OCI-LY3 (cell line): ENCODE measurements at regions not wholly inside any gene's neighbourhood (a gene's known extent, or its start where the extent isn't known, plus 50 kb on each side); places are given as distances from the start of the nearest gene placed in this dataset.

Experiments
- H2AFZ ChIP-seq: fragments of 200-600, 300-600 bp; shearing (Covaris generic); 2 replicates; pipeline ENCODE4 v1.6.0; 2014; ENCODE audit warnings: antibody characterized with exemption, low read depth, low read length
- H3K27ac ChIP-seq: fragments of 200-600, 300-600 bp; sonication (generic); 2 replicates; pipeline ENCODE4 v1.5.1; 2014; ENCODE audit warnings: mild to moderate bottlenecking, low read length, moderate library complexity, mixed read lengths
- H3K27me3 ChIP-seq: fragments of 200-600, 300-600 bp; sonication (generic); 2 replicates; pipeline ENCODE4 v1.6.1; 2014; ENCODE audit warnings: low read depth, low read length, mixed read lengths
- H3K36me3 ChIP-seq: fragments of 200-600, 300-600 bp; sonication (generic); replicated peaks from 2 replicates; pipeline ENCODE3; 2014; ENCODE audit warnings: low read depth, low read length, mixed read lengths
- H3K4me1 ChIP-seq: fragments of 300-600, 200-600 bp; sonication (generic); 2 replicates; pipeline ENCODE4 v1.6.1; 2014; ENCODE audit warnings: low read length, mixed read lengths
- H3K4me2 ChIP-seq: fragments of 200-600, 300-600 bp; sonication (generic); 2 replicates; pipeline ENCODE4 v1.6.1; 2014; ENCODE audit warnings: low read length, mixed read lengths
- H3K4me3 ChIP-seq: fragments of 300-600, 200-600 bp; sonication (generic); 2 replicates; pipeline ENCODE4 v1.5.1; 2014; ENCODE audit warnings: antibody characterized with exemption, mild to moderate bottlenecking, low read length, moderate library complexity
- H3K79me2 ChIP-seq: fragments of 300-600, 200-600 bp; shearing (Covaris generic); 2 replicates; pipeline ENCODE4 v1.6.1; 2014; ENCODE audit warnings: mild to moderate bottlenecking, low read length, mixed read lengths
- H3K9ac ChIP-seq: fragments of 300-600, 200-600 bp; shearing (Covaris generic); 2 replicates; pipeline ENCODE4 v1.6.0; 2014; ENCODE audit warnings: mild to moderate bottlenecking, low read length, moderate library complexity
- H3K9me3 ChIP-seq: fragments of 200-600, 300-600 bp; shearing (Covaris generic); 2 replicates; pipeline ENCODE4 v1.6.1; 2014; ENCODE audit warnings: low read length, mixed read lengths; ENCODE audit not compliant: insufficient read depth
- H4K20me1 ChIP-seq: fragments of 200-600, 300-600 bp; sonication (generic); 2 replicates; pipeline ENCODE4 v1.6.1; 2016; ENCODE audit warnings: low read length, mixed read lengths; ENCODE audit not compliant: insufficient read depth
- CTCF ChIP-seq: fragments of 200-600, 300-600 bp; sonication (generic); IDR thresholded peaks from 2 replicates; pipeline ENCODE4 v1.5.1; 2014; ENCODE audit warnings: antibody characterized with exemption, low read length, low read depth
- EZH2phosphoT487 ChIP-seq: fragments of 200-600 bp; shearing (Covaris generic); IDR thresholded peaks from 2 replicates; pipeline ENCODE4 v1.6.1; 2018; ENCODE audit warnings: antibody characterized with exemption, mixed run types, low read depth

DNA sequence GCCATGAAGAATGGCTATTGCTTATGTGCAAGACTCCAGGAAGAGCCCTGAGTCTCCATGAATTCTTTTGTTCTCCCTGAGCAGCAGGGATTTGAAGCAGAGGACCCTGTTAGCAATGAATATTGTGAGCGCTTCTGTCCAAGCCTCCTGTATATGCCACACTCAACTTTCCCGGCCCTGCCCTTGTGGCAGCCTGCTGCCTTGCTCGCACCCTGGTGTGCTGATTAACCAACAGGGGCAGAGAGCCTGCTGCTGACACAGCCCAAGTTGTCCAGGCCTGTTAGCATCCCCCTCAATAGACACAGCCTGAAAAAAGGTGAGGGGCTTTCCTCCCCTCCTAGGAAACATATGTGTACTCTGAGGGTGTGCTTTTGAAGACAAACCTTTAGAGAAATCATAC is 131.4 kb downstream of the BMP2 start:
- H3K4me2 ChIP-seq: no peak overlapping the region
- H3K9me3 ChIP-seq: no peaks in the 10 kb centered on the region
- H3K4me3 ChIP-seq: no peak overlapping the region
- H3K9ac ChIP-seq: no peak overlapping the region
- H2AFZ ChIP-seq: no peak overlapping the region
- no peaks in the 10 kb centered on the region for H3K4me1 ChIP-seq
- H4K20me1 ChIP-seq: no peaks in the 10 kb centered on the region
- no peaks in the 10 kb centered on the region for H3K79me2 ChIP-seq
- H3K27me3 ChIP-seq: no peaks in the 10 kb centered on the region
- no peaks in the 10 kb centered on the region for H3K36me3 ChIP-seq
- H3K27ac ChIP-seq: no peak overlapping the region
- TF ChIP-seq CTCF (no peak), EZH2phosphoT487 (no peak)

DNA sequence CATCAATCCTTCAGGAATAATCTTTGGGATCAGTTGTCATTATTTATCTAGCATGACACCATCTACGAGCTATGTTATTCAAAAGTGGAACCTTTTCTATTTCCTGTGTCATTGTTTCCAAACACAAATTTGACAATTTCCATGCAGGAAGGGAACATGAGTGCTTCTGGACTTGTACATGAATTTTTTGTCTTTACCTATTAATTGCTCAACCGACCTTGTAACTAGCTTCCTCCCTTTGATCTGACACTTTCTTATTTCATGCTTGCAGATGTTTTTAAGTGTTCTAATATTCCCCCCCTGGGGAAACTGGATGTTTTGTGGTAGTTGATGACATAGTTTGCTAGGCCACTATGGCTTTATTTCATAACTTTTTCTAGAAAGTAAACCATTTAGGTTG is 139.4 kb downstream of the BMP2 start:
- no peak overlapping the region for H3K4me3 ChIP-seq
- H3K4me1 ChIP-seq: no peaks in the 10 kb centered on the region
- no peak overlapping the region for H3K9ac ChIP-seq
- no peak overlapping the region for H3K27ac ChIP-seq
- no peaks in the 10 kb centered on the region for H4K20me1 ChIP-seq
- H3K79me2 ChIP-seq: no peaks in the 10 kb centered on the region
- H2AFZ ChIP-seq: no peak overlapping the region
- TF ChIP-seq EZH2phosphoT487 (no peak), CTCF (no peak)
- H3K36me3 ChIP-seq: no peaks in the 10 kb centered on the region
- H3K27me3 ChIP-seq: no peaks in the 10 kb centered on the region
- no peaks in the 10 kb centered on the region for H3K9me3 ChIP-seq
- no peak overlapping the region for H3K4me2 ChIP-seq

GRCh38 chr20:6908673-6909072 is 141.2 kb downstream of the BMP2 start:
- no peak for TF ChIP-seq EZH2phosphoT487
- TF ChIP-seq CTCF: no peak
- no peak overlapping the region for H3K27ac ChIP-seq
- H3K9ac ChIP-seq: no peak overlapping the region
- no peaks in the 10 kb centered on the region for H3K4me1 ChIP-seq
- no peak overlapping the region for H3K4me3 ChIP-seq
- no peaks in the 10 kb centered on the region for H3K27me3 ChIP-seq
- H3K4me2 ChIP-seq: no peak overlapping the region
- no peaks in the 10 kb centered on the region for H3K9me3 ChIP-seq
- no peak overlapping the region for H2AFZ ChIP-seq
- no peaks in the 10 kb centered on the region for H4K20me1 ChIP-seq
- no peaks in the 10 kb centered on the region for H3K79me2 ChIP-seq
- no peaks in the 10 kb centered on the region for H3K36me3 ChIP-seq

- no peaks in the 10 kb centered on the region for H3K36me3 ChIP-seq
- H3K4me1 ChIP-seq: no peaks in the 10 kb centered on the region
- no peaks in the 10 kb centered on the region for H3K9me3 ChIP-seq
- H4K20me1 ChIP-seq: no peaks in the 10 kb centered on the region
- H3K4me3 ChIP-seq: no peak overlapping the region
- H3K79me2 ChIP-seq: no peaks in the 10 kb centered on the region
- TF ChIP-seq CTCF: no peak
- no peak for TF ChIP-seq EZH2phosphoT487
- H3K27ac ChIP-seq: no peak overlapping the region
- no peak overlapping the region for H2AFZ ChIP-seq
- no peak overlapping the region for H3K9ac ChIP-seq
- no peaks in the 10 kb centered on the region for H3K27me3 ChIP-seq
- H3K4me2 ChIP-seq: no peak overlapping the region
Measured at GRCh38 chr20:6909608-6910007, 142.1 kb downstream of the BMP2 start.
